ENCODE measurements at regions not wholly inside any gene's neighbourhood (a gene's known extent, or its start where the extent isn't known, plus 50 kb on each side); places are given as distances from the start of the nearest gene placed in this dataset.
A peak's percentile ranks its signal among the peaks of the same experiment; 100 is the strongest.

- Mint-ChIP-seq H3K4me3 (ENCODE audit: unreplicated experiment) (no peak overlapping the region), H3K27ac (ENCODE audit: unreplicated experiment) (no peak overlapping the region), H3K27me3 (ENCODE audit: unreplicated experiment) (no peaks in the 10 kb centered on the region), H3K9me3 (ENCODE audit: unreplicated experiment) (peaks cover 16% of the 10 kb centered on the region), H3K36me3 (ENCODE audit: unreplicated experiment) (no peaks in the 10 kb centered on the region), H3K4me1 (ENCODE audit: unreplicated experiment) (no peaks in the 10 kb centered on the region)
- no peak for DNase-seq (ENCODE audit: extremely low spot score, unreplicated experiment)
- TF ChIP-seq, protein P1, sequence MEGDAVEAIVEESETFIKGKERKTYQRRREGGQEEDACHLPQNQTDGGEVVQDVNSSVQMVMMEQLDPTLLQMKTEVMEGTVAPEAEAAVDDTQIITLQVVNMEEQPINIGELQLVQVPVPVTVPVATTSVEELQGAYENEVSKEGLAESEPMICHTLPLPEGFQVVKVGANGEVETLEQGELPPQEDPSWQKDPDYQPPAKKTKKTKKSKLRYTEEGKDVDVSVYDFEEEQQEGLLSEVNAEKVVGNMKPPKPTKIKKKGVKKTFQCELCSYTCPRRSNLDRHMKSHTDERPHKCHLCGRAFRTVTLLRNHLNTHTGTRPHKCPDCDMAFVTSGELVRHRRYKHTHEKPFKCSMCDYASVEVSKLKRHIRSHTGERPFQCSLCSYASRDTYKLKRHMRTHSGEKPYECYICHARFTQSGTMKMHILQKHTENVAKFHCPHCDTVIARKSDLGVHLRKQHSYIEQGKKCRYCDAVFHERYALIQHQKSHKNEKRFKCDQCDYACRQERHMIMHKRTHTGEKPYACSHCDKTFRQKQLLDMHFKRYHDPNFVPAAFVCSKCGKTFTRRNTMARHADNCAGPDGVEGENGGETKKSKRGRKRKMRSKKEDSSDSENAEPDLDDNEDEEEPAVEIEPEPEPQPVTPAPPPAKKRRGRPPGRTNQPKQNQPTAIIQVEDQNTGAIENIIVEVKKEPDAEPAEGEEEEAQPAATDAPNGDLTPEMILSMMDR (IDR thresholded peaks at IDR 0.05), result no peak
Observed at GRCh38 chr12:73307260-73307659, 1035.1 kb downstream of the TRHDE start.

DNA sequence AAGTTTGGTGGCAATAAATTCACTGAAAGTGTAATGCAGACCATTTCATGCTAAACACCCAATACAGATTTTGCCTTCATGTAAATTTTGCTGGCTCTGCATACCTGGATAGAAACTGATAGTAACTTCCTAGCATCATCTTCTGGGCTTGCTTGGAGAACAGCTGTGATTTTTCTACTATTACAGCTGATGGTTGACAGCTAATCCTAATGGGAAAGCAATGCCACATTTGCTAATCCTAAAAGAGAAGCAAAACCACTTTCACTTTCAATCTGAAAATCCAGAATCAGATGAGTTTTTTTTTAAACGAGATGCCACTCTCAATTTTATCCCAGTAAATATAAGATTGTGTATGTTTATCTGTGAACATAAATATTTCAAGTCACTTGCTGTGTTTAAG is 1035.9 kb downstream of the TRHDE start:
- Mint-ChIP-seq H3K9me3 (ENCODE audit: unreplicated experiment) (peaks cover 23% of the 10 kb centered on the region), H3K4me3 (ENCODE audit: unreplicated experiment) (no peak overlapping the region), H3K4me1 (ENCODE audit: unreplicated experiment) (no peaks in the 10 kb centered on the region), H3K36me3 (ENCODE audit: unreplicated experiment) (no peaks in the 10 kb centered on the region), H3K27me3 (ENCODE audit: unreplicated experiment) (no peaks in the 10 kb centered on the region), H3K27ac (ENCODE audit: unreplicated experiment) (no peak overlapping the region)
- TF ChIP-seq, protein P1 (IDR thresholded peaks at IDR 0.05), result no peak
- no peak for DNase-seq (ENCODE audit: extremely low spot score, unreplicated experiment)

GRCh38 chr12:73308747-73309146 is 1036.6 kb downstream of the TRHDE start:
- no peak overlapping the region for H3K27ac Mint-ChIP-seq (ENCODE audit: unreplicated experiment)
- TF ChIP-seq, protein P1 (IDR thresholded peaks at IDR 0.05), result no peak
- no peak for DNase-seq (ENCODE audit: extremely low spot score, unreplicated experiment)
- H3K9me3 Mint-ChIP-seq (ENCODE audit: unreplicated experiment), result peaks cover 23% of the 10 kb centered on the region
- H3K4me3 Mint-ChIP-seq (ENCODE audit: unreplicated experiment), result no peak overlapping the region
- H3K36me3 Mint-ChIP-seq (ENCODE audit: unreplicated experiment), result no peaks in the 10 kb centered on the region
- no peaks in the 10 kb centered on the region for H3K4me1 Mint-ChIP-seq (ENCODE audit: unreplicated experiment)
- no peaks in the 10 kb centered on the region for H3K27me3 Mint-ChIP-seq (ENCODE audit: unreplicated experiment)

- TF ChIP-seq, protein P1 (IDR thresholded peaks at IDR 0.05), result no peak
- Mint-ChIP-seq H3K36me3 (ENCODE audit: unreplicated experiment) (no peaks in the 10 kb centered on the region), H3K9me3 (ENCODE audit: unreplicated experiment) (peaks cover 30% of the 10 kb centered on the region), H3K27ac (ENCODE audit: unreplicated experiment) (no peak overlapping the region), H3K4me3 (ENCODE audit: unreplicated experiment) (no peak overlapping the region), H3K4me1 (ENCODE audit: unreplicated experiment) (no peaks in the 10 kb centered on the region), H3K27me3 (ENCODE audit: unreplicated experiment) (no peaks in the 10 kb centered on the region)
- peak; percentile 80 for DNase-seq (ENCODE audit: extremely low spot score, unreplicated experiment)
Observed at GRCh38 chr12:73321319-73321718, 1049.1 kb downstream of the TRHDE start.

- Mint-ChIP-seq H3K4me3 (ENCODE audit: unreplicated experiment) (no peak overlapping the region), H3K27ac (ENCODE audit: unreplicated experiment) (no peak overlapping the region), H3K27me3 (ENCODE audit: unreplicated experiment) (no peaks in the 10 kb centered on the region), H3K4me1 (ENCODE audit: unreplicated experiment) (no peaks in the 10 kb centered on the region), H3K36me3 (ENCODE audit: unreplicated experiment) (no peaks in the 10 kb centered on the region), H3K9me3 (ENCODE audit: unreplicated experiment) (peaks cover 30% of the 10 kb centered on the region)
- DNase-seq (ENCODE audit: extremely low spot score, unreplicated experiment), result no peak
- TF ChIP-seq, protein P1 (IDR thresholded peaks at IDR 0.05), result no peak
Observed at GRCh38 chr12:73321776-73322175, 1049.6 kb downstream of the TRHDE start.
